SK-N-SH (cell line): ENCODE measurements at regions not wholly inside any gene's neighbourhood (a gene's known extent, or its start where the extent isn't known, plus 50 kb on each side); places are given as distances from the start of the nearest gene placed in this dataset.

Experiments used
- CTCF ChIA-PET: fragments of 300-600, 350-600 bp; formaldehyde crosslinking; extraction: SDS; loops from one replicate; lab custom pipeline; 2021; lab: Yijun Ruan, JAX
- POLR2A ChIA-PET: fragments of 350-600 bp; sonication (Branson Sonifier 250); formaldehyde crosslinking; extraction: SDS; loops from one replicate; lab custom pipeline; 2020; ENCODE audit warnings: antibody characterized with exemption, inconsistent platforms; lab: Yijun Ruan, JAX
- DNase-seq: peaks from one replicate; pipeline ENCODE4 v3.0.0; 2012
- H2AFZ ChIP-seq: fragments of 200-600 bp; sonication (generic); 2 replicates; pipeline ENCODE4 v1.8.1; 2016; ENCODE audit warnings: antibody characterized with exemption, mild to moderate bottlenecking, low read depth
- H3F3A ChIP-seq: fragments of 200-600 bp; sonication (generic); replicated peaks from 2 replicates; pipeline ENCODE3; 2016; ENCODE audit warnings: antibody characterized with exemption, mild to moderate bottlenecking; ENCODE audit not compliant: insufficient read depth
- H3K27ac ChIP-seq, 2 experiments: fragments of 200-500 bp in 1 of 2; fragments of 200-600 bp in 1 of 2; sonication (Bioruptor generic) in 1 of 2; sonication (generic), shearing (Covaris generic) in 1 of 2; 2 replicates each; pipeline versions ENCODE4 v1.5.1 to v1.6.1; 2014 to 2016; ENCODE audit warnings: low read depth in 2 of 2, inconsistent platforms in 1 of 2, low read length in 1 of 2, mild to moderate bottlenecking in 1 of 2, mixed read lengths in 1 of 2
- H3K27me3 ChIP-seq: fragments of 200-600 bp; sonication (generic), shearing (Covaris generic); 2 replicates; pipeline ENCODE4 v1.6.1; 2016; ENCODE audit warnings: mixed run types; ENCODE audit not compliant: insufficient read depth
- H3K36me3 ChIP-seq, 2 experiments: fragments of 200-500 bp in 1 of 2; fragments of 200-600 bp in 1 of 2; sonication (Bioruptor generic) in 1 of 2; sonication (generic) in 1 of 2; replicated peaks in 1 of 2; 2 replicates each; pipeline versions ENCODE3 to v1.5.1; 2014 to 2016; ENCODE audit warnings: low read length in 1 of 2, mild to moderate bottlenecking in 1 of 2; ENCODE audit not compliant: insufficient read depth in 2 of 2, control insufficient read depth in 1 of 2
- H3K4me1 ChIP-seq, 2 experiments: fragments of 200-500 bp in 1 of 2; fragments of 200-600 bp in 1 of 2; sonication (Bioruptor generic) in 1 of 2; sonication (generic), shearing (Covaris generic) in 1 of 2; 2 replicates each; pipeline versions ENCODE4 v1.5.1 to v1.6.1; 2014 to 2016; ENCODE audit warnings: low read depth in 1 of 2, low read length in 1 of 2, mixed run types in 1 of 2; ENCODE audit not compliant: insufficient read depth in 2 of 2, control insufficient read depth in 1 of 2
- H3K4me2 ChIP-seq: fragments of 200-600 bp; sonication (generic), shearing (Covaris generic); 2 replicates; pipeline ENCODE4 v1.6.1; 2017; ENCODE audit warnings: mixed run types
- H3K4me3 ChIP-seq, 2 experiments: fragments of 200-500 bp in 1 of 2; fragments of 200-600 bp in 1 of 2; sonication (Bioruptor generic) in 1 of 2; sonication (generic), shearing (Covaris generic) in 1 of 2; 2 replicates each; pipeline versions ENCODE4 v1.5.1 to v1.8.1; 2014 to 2016; ENCODE audit warnings: low read depth in 2 of 2, inconsistent platforms in 1 of 2, low read length in 1 of 2, mild to moderate bottlenecking in 1 of 2, mixed read lengths in 1 of 2, moderate library complexity in 1 of 2
- H3K79me2 ChIP-seq: fragments of 200-600 bp; sonication (generic); 2 replicates; pipeline ENCODE4 v1.8.1; 2017; ENCODE audit warnings: mild to moderate bottlenecking; ENCODE audit not compliant: insufficient read depth
- H3K9ac ChIP-seq: fragments of 200-600 bp; sonication (generic); 2 replicates; pipeline ENCODE4 v1.6.1; 2017; ENCODE audit warnings: mixed run types
- H3K9me2 ChIP-seq: fragments of 200-600 bp; sonication (generic); 2 replicates; pipeline ENCODE4 v1.6.1; 2017; ENCODE audit warnings: mixed run types
- H3K9me3 ChIP-seq: fragments of 200-600 bp; sonication (generic); 2 replicates; pipeline ENCODE4 v1.6.1; 2017; ENCODE audit warnings: mixed run types, mild to moderate bottlenecking, moderate library complexity
- H4K20me1 ChIP-seq: fragments of 200-600 bp; sonication (generic); 2 replicates; pipeline ENCODE4 v1.6.1; 2017; ENCODE audit warnings: mild to moderate bottlenecking, mixed run types; ENCODE audit not compliant: insufficient read depth
- CHD2 ChIP-seq: fragments of 150-350 bp; IDR thresholded peaks from 2 replicates; pipeline ENCODE4 v1.6.1; 2018; ENCODE audit warnings: low read length; ENCODE audit not compliant: partially characterized antibody
- EP300 ChIP-seq, 2 experiments: IDR thresholded peaks; 2 replicates each; pipeline versions ENCODE4 v1.4.0 to v1.6.1; 2012; ENCODE audit warnings: borderline replicate concordance in 1 of 2, low read depth in 1 of 2, low read length in 1 of 2
- EZH2phosphoT487 ChIP-seq: fragments of 200-600 bp; sonication (generic); IDR thresholded peaks from 2 replicates; pipeline ENCODE4 v1.6.1; 2017; ENCODE audit warnings: low read depth, mixed run types, mild to moderate bottlenecking, antibody characterized with exemption, moderate library complexity, borderline replicate concordance
- FOSL2 ChIP-seq: IDR thresholded peaks from 2 replicates; pipeline ENCODE4 v1.4.0; 2012; ENCODE audit warnings: low read depth, mild to moderate bottlenecking, moderate library complexity, borderline replicate concordance
- GABPA ChIP-seq: IDR thresholded peaks from 2 replicates; pipeline ENCODE4 v1.4.0; 2012; ENCODE audit warnings: low read depth, mild to moderate bottlenecking
- GATA2 ChIP-seq: sonication (generic); formaldehyde crosslinking; IDR thresholded peaks from 2 replicates; pipeline ENCODE4 v1.5.0; 2020; ENCODE audit warnings: mild to moderate bottlenecking, missing genetic modification reagents
- IRF3 ChIP-seq: fragments of 150-350 bp; IDR thresholded peaks from 2 replicates; pipeline ENCODE4 v1.6.1; 2016; ENCODE audit warnings: mild to moderate bottlenecking, low read depth, low read length
- NFIC ChIP-seq: IDR thresholded peaks from 2 replicates; pipeline ENCODE4 v1.4.0; 2012; ENCODE audit warnings: borderline replicate concordance
- RFX5 ChIP-seq: IDR thresholded peaks from 2 replicates; pipeline ENCODE4 v1.6.1; 2012; ENCODE audit warnings: mild to moderate bottlenecking, improper control_type of control experiment, low read length
- SIN3A ChIP-seq: IDR thresholded peaks from 2 replicates; pipeline ENCODE4 v1.6.1; 2012; ENCODE audit warnings: low read depth, mild to moderate bottlenecking, low read length, moderate library complexity, borderline replicate concordance
- SMC3 ChIP-seq: IDR thresholded peaks from 2 replicates; pipeline ENCODE4 v1.6.1; 2012; ENCODE audit warnings: low read depth, low read length, improper control_type of control experiment
- TAF1 ChIP-seq: IDR thresholded peaks from 2 replicates; pipeline ENCODE4 v1.6.1; 2012; ENCODE audit warnings: low read depth, mild to moderate bottlenecking, low read length, moderate library complexity, borderline replicate concordance
- TCF12 ChIP-seq: IDR thresholded peaks from 2 replicates; pipeline ENCODE4 v1.4.0; 2012
- WGBS: methylation state at CpG from one replicate; pipeline ENCODE4 v1.1.6; 2017; ENCODE audit warnings: low lambda C conversion rate; 5-methylcytosine and 5-hydroxymethylcytosine counted together
- TF ChIP-seq, protein P1 (sequence below): IDR thresholded peaks from 2 replicates; pipeline ENCODE4 v1.6.1; 2012; ENCODE audit warnings: mild to moderate bottlenecking, low read depth, low read length, moderate library complexity
- TF ChIP-seq, protein P2 (sequence below): IDR thresholded peaks from 2 replicates; pipeline ENCODE4 v1.4.0; 2012; ENCODE audit warnings: low read depth, borderline replicate concordance

GRCh38 chr15:88741046-88741445 is 62.2 kb upstream of the ACAN start:
- Histone ChIP-seq H3K36me3 (no peaks in the 10 kb centered on the region), H2AFZ (no peak overlapping the region), H3K4me3 (no peak overlapping the region), H3K9me2 (no peaks in the 10 kb centered on the region), H4K20me1 (no peaks in the 10 kb centered on the region), H3K9ac (no peak overlapping the region), H3K4me1 (peaks cover 0 to 4% of the 10 kb centered on the region in 2 experiments; a peak in 2 of 4 replicates), H3K27ac (no peak overlapping the region), H3F3A (peaks cover 6% of the 10 kb centered on the region), H3K79me2 (no peaks in the 10 kb centered on the region), H3K9me3 (no peaks in the 10 kb centered on the region), H3K4me2 (no peak overlapping the region), H3K27me3 (no peaks in the 10 kb centered on the region)
- ChIA-PET CTCF (interaction anchor here (0.6 kb wide), 1 partner anchor 196 kb away, joined by 3 read pairs; no protein-coding TSS in a partner anchor), POLR2A (no interaction called here)
- TF ChIP-seq, protein P1, sequence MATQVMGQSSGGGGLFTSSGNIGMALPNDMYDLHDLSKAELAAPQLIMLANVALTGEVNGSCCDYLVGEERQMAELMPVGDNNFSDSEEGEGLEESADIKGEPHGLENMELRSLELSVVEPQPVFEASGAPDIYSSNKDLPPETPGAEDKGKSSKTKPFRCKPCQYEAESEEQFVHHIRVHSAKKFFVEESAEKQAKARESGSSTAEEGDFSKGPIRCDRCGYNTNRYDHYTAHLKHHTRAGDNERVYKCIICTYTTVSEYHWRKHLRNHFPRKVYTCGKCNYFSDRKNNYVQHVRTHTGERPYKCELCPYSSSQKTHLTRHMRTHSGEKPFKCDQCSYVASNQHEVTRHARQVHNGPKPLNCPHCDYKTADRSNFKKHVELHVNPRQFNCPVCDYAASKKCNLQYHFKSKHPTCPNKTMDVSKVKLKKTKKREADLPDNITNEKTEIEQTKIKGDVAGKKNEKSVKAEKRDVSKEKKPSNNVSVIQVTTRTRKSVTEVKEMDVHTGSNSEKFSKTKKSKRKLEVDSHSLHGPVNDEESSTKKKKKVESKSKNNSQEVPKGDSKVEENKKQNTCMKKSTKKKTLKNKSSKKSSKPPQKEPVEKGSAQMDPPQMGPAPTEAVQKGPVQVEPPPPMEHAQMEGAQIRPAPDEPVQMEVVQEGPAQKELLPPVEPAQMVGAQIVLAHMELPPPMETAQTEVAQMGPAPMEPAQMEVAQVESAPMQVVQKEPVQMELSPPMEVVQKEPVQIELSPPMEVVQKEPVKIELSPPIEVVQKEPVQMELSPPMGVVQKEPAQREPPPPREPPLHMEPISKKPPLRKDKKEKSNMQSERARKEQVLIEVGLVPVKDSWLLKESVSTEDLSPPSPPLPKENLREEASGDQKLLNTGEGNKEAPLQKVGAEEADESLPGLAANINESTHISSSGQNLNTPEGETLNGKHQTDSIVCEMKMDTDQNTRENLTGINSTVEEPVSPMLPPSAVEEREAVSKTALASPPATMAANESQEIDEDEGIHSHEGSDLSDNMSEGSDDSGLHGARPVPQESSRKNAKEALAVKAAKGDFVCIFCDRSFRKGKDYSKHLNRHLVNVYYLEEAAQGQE: no peak
- TF ChIP-seq, protein P2, sequence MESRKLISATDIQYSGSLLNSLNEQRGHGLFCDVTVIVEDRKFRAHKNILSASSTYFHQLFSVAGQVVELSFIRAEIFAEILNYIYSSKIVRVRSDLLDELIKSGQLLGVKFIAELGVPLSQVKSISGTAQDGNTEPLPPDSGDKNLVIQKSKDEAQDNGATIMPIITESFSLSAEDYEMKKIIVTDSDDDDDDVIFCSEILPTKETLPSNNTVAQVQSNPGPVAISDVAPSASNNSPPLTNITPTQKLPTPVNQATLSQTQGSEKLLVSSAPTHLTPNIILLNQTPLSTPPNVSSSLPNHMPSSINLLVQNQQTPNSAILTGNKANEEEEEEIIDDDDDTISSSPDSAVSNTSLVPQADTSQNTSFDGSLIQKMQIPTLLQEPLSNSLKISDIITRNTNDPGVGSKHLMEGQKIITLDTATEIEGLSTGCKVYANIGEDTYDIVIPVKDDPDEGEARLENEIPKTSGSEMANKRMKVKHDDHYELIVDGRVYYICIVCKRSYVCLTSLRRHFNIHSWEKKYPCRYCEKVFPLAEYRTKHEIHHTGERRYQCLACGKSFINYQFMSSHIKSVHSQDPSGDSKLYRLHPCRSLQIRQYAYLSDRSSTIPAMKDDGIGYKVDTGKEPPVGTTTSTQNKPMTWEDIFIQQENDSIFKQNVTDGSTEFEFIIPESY: no peak
- TF ChIP-seq SMC3: no peak
- no peak for TF ChIP-seq NFIC
- no peak for TF ChIP-seq GABPA
- TF ChIP-seq FOSL2: no peak
- no peak for TF ChIP-seq TCF12
- TF ChIP-seq IRF3: no peak
- no peak for TF ChIP-seq GATA2
- no peak for TF ChIP-seq EP300 (IDR thresholded peaks at IDR 0.05; ENCODE audit: borderline replicate concordance in 1 of 2, low read depth in 1 of 2, low read length in 1 of 2)
- TF ChIP-seq EZH2phosphoT487: no peak
- TF ChIP-seq CHD2: no peak
- TF ChIP-seq SIN3A: no peak
- TF ChIP-seq RFX5: no peak
- no peak for TF ChIP-seq TAF1
- no peak for DNase-seq
- WGBS: 38% methylated on average over 4 of the region's 5 CpGs
